HG03280 (cell line): ENCODE measurements at regions not wholly inside any gene's neighbourhood (a gene's known extent, or its start where the extent isn't known, plus 50 kb on each side); places are given as distances from the start of the nearest gene placed in this dataset.

Source experiments
- ATAC-seq: cut with Tn5 transposase; IDR thresholded peaks from one replicate; pipeline ENCODE4 v1.9.1; 2021; ENCODE audit warnings: mild to moderate bottlenecking, moderate library complexity; ENCODE audit not compliant: unreplicated experiment

DNA sequence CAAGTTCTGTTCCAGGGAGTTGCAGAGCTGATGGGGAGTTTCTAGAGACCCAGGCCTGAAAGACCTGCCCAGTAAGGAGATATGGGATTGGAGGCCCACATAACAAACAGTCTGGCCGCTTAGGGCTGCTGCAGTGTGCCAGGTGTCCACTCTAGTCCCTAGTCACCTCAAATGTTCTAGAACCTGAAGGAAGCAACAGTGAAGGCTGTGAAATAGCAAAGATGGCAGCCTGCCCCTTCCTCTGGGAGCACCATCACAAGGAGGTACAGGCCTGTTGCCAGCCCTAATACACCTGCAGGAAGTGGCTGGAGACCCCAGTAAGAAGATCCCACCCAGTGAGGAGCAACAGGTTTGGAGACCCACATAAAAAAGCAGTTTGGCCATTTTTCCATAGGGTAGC lies 783.8 kb upstream of the EDIL3 start:
- no peak for ATAC-seq

DNA sequence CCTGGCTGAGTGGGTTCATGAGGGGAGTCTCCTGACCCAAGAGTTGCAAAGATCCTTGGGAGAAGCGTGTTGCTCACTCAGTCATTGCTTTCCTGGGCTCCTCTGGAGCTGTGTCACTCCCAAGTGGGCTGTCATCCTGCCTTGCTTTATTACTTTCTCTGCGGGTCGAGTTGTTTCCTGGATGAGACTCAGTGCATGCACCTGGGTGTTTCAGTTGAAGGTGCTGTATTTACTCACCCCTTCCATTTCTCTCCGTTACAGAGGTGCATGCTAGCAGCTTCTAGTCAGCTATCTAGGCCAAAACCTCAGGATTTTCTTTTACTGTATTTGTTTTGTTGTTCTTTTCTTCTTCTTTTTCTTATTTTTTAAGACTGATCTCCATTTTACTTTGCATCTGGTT lies 785.5 kb upstream of the EDIL3 start:
- ATAC-seq, result no peak

DNA sequence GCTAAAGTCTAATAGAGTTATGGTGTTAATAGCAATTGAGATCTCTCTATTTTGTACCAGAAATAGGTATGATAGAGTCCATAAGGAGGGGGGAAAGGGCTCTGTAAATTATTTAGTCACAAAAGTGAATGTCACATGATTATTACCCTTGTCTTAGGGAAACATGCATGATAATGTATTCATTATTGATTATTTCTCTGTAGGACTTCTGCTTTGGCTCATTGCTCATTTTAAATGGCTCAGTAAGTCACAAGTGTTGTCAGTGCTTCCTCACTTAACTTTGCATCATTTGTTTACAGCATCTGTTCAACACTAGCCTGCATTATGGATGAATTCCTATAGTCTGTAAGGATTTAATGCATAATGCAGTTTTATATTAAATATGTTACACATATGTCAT lies 788.8 kb upstream of the EDIL3 start:
- no peak for ATAC-seq

DNA sequence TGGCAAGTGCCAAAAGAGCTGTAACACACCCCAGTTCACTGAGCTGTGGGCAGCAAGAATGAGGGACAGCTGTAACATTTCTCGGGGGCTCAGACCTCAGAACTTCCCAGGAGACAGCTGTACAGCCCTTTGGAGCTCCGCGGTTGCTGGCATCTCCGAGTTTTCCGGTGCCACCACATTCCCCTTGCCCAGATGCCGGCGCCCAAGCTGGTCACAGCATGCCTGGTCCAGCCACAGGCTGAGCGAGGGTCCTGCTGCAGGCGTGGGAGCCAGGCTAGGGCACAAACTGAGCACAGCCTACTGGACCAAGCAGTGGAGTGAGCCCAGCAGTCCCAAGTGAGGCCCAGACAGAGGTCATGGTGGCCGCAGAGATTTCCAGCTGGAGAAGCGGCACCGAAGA lies 797.7 kb upstream of the EDIL3 start:
- no peak for ATAC-seq

DNA sequence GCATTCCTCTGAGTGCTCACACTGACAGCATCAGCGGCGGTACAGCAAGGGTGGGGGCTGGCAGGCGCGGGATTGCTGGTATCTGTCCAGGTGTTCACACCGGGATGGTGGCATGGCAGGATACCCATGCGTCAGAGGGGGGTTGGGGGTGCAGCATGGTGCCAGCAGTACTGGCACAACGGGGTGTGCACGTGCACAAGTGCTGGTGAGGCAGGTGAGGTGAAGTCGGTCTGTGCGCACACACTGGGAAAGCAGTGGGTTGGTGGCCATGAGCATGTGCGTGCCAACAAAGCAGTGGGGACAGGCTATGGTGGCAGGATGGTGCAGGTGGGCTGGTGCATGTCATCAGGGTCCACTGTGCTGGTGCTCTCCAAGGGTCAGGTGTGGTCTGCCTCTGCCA lies 819.6 kb upstream of the EDIL3 start:
- ATAC-seq, result no peak

DNA sequence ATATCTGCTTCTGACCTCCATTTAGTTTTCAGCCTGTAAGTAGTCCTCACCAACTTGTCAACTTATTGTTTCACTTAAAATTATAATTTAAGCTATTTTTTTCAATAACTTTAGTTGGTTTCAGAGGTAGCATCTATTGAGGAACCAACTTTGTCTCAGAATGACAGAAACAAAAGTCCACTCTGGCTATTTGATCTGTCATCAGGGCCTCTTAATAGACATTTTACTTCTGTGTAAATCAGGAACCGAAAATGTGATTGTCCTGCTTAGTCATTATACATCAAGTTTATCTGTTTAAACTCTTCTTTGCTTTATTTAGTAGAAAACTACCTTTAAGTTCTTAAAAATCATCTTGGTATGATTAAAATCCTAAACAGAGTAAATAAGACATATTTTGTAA lies 820.8 kb upstream of the EDIL3 start:
- ATAC-seq, result no peak

DNA sequence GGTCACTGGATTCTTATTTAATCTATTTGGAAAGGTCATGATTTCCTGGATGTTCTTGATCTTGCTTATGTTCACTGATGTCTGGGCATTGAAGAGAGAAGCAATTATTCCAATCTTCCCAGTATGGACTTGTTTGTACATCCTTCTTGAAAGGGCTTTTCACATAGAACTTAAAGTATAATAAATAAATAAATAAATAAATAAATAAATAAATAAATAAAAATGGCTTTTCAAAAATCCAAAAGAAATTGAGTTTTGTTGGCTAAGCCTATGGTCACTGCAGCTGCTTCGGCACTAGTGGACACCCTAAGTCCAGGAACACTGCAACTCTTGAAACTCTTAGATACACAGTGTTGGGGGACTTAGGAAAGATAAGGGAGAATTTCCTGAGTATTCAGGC lies 840.7 kb upstream of the EDIL3 start:
- ATAC-seq, result no peak

DNA sequence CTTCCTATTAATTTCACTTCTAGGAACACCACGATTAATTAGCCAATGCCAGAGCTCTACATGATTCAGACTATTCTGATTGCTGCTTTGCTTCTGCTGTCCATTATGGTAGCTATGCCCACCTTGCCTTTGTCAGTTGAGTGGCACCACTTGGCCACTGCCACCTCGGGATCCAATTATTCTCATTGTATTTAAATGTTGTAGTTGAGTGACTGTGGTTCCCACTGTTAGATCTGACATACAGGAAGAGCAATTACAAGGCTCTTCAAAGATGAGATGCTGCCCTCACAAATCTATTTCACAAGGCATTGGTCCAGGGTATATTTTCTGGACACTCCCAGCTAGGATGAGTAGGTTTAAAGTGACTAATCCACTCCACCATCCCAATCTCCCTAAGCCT lies 864.5 kb upstream of the EDIL3 start:
- ATAC-seq, result no peak

DNA sequence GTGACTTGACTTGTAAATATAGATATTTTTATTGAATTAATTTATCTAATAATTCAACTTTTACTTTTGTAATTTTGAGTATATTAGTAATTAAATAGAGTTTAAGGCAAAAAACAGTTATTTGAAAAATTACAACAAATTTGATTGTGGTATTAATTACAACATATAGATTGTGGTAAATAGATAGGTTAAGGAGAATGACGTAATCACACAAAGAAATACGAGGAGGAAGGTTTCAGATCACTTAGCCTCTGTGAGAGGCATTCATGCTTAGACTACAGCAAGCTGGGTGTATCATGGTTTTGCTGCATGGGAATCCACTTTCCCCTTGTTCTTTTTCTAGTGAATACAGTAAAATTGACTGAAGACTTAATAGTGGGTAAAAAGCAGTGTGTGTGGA lies 878.4 kb upstream of the EDIL3 start:
- no peak for ATAC-seq

DNA sequence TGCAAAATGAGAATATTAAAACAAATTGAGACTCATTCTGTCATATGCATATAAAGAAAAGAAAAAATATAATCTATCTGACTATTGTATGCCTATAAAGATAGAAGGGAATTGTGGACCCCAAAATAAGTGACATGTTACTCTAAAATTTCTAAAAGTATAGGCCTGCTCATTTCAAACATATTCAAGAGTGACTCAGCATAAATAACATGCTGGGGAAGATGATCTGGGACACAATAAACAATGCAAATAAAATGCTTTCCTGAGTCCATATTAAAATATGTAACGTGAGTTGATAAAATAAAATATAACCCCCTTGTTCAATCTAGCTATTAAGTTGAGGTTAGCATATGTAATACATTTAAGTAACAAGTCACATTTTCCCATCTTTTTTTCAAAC lies 882.0 kb upstream of the EDIL3 start:
- no peak for ATAC-seq

DNA sequence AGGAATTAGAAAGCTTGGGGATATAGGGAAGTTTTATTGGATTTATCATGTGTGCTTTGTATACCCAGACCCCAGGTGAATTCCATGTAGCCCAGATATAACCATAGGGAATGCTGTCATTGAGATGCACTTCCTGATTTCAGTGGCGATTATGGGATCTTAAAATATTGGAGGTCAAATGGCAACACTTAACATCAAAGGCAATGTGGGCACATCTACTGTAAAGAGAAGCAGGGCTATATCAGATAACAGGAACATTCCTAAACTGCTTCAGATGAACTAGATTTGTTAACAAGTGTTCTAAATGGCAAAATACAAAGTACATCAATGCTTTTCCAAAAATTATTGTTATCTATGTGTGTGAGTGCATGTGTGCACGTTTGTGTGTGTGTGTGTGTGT lies 883.5 kb upstream of the EDIL3 start:
- no peak for ATAC-seq

DNA sequence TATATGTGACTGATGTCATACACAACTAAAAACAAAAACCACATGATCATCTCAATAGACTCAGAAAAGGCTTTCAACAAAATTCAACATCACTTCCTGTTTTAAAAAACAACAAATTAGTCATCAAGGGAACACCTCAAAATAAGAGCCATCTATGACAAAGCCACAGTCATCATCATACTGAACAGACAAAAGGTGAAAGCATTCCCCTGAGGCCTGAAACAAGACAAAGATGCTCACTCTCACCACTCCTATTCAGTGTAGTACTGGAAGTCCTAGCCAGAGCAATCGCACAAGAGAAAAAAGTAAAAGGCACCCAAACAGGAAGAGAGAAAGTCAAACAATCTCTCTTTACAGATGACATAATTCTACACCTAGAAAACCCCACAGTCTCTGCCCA lies 893.5 kb upstream of the EDIL3 start:
- peak; percentile 58 for ATAC-seq

DNA sequence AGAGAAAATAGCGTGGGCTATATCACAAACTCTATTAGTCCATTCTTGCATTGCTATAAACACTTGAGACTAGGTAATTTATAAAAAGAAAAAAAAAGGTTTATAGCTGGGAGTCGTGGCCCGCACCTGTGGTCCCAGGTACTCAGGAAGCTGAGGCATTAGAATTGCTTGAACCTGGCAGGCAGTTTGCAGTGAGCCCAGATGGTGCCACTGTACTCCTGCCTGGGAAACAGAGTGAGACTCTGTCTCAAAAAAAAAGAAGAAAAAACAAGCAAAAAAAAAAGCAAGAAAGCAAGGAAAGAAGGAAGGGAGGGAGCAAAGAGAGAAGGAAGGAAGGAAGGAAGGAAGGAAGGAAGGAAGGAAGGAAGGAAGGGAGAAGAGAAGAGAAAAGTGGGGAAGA lies 904.2 kb upstream of the EDIL3 start:
- no peak for ATAC-seq

DNA sequence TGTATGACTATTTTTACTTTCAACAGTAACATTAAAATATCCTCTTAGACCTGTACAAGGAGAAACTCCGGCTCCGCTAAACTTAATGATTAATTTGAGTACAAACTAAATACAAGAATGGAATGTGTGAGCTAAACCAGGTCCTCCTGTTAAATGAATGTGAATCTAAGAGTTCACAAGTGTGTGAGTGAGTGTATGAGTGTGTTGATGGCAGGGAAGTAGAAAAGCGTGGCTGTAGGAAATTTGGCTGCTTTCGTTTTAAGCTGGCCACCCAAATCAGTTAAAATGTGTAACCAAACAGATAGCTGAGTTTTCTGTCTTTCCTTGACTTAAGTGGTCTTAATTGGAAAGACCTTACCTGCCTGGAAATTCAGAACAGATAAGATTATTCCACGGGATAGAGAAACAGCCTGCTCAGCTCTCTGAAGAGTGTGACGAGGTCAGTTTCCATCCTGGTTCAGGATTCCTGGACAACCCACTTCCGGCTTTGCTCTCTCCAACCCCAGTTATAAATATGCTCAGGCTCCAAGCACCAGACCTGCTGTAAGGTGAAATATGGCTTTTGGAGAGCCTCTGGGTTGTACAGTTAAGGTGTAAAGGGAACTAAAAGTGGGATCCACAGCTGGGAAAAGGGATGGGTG lies 908.6 kb upstream of the EDIL3 start:
- no peak for ATAC-seq

DNA sequence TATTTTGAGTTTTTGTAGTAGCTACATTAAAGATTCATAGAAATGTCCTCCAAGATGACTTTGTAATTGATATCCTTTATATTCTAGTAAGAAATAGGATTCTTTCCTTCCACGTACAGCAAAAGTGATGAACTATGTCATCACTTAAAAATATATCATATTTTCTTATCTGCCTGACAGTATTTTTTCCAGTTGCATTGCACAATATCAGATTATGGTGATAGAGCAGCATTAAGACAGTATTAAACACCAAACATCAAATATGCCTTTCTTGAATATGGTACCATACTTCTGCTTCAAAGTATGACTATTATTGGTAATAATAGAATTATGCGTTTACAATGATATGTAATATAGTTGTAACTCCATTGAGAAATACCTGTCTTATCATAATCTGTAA lies 919.8 kb upstream of the EDIL3 start:
- no peak for ATAC-seq

DNA sequence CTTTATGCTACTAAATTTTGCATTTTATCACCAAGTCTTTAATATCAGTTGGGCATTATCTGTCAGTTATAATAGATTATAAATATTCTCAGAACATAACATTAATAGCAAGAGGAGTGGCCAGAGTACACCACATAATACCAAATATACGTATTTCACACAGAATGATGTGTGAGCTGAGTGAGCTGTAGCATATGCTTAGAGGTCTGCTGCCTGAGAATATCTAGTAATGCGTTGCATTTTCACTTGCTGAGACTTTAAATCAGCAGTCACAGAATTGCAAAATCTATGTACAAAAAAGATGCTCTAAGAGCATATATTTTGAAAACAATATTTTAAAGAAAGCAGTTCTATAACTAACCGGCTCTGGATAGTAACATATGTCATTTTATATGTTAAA lies 921.1 kb upstream of the EDIL3 start:
- ATAC-seq, result no peak

DNA sequence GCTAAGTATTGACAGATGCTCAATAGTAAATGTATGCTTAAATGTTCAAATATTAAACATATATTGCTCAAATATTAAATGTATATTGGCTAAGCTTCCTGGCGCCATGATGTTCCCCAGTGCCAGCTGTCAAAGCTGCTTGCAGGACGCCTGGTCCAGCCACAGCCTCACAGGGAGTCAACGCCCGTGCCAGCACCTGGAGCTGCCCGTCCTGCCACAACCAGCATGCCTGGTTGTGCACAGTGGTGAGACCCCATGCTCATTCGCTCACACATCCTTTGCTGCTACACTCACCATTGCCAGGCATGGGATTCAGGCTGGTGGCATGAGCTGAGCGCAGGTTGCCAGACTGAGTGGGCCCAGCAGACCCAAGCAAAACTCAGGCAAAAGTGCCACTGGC lies 926.9 kb upstream of the EDIL3 start:
- ATAC-seq, result no peak

DNA sequence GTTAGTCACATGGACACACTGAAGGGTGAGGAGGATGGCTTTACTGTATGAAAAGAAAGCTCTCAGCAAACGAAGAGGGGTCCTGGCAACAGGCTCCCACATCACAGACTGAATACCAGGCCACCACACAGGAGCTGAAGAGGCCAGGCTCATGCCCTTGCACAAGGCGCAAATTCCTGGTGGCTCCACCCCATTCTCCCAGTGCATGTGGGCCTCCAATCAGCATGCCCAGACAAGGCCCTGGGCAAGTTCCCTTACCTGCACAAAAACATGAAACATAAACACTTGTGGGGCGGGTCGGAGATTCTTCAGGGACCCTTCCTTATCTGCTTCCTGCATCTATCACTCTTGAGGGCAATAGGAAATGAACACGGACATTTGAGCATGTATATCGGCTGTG lies 935.8 kb upstream of the EDIL3 start:
- ATAC-seq, result no peak

DNA sequence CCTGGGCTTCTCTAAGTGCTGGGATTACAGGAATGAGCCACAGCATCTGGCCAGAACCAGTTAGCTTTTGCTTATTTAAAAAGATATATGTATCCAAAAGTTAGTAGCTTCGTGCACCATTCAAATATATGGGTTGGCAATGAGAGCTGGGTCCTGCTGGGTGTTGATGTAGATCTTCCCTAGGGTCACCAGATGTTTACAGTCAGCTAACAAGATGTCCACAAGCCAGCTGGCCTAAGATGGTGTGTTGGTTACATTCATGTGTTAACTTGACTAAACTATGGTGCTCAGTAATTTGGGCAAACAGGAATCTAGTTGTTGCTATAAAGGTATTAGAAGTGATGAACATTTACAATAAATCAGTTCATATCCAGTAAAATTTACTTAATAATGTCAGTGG lies 948.6 kb upstream of the EDIL3 start:
- no peak for ATAC-seq

DNA sequence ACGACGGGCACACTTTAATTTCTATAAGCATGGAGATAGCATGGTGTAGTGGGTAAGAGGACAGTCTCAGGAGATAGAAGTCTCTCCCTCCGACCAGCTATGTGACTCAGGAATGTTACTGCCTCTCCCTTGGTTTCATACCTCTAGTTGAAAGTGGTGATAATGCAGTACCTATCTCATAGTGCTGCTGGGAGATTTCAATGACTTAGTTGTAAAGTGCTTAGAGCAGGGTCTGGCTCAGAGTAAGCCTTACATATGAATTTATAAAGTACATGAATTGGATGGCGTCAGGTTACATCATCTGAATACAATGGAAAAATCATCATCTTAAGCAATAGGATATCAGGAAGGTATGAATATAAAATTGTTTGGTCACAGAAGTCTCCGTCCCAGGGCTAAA lies 952.8 kb upstream of the EDIL3 start:
- ATAC-seq, result no peak

DNA sequence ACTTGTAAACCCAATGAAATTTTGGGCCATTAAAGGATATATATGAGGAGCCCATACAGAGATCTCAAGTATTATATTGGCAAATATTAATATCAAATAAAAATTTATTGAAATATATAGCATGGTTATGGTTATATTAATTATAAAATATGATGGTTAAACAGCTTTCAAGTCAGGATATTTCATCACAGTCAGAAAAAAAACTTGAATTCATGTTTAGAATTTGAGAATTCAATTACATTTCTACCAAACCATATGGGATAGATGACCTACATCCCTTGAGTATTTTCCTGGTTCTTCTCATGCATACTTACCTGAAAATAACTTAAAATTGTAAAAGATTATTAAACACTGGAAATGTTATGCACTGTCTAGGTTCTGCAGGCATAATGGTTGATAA lies 956.1 kb upstream of the EDIL3 start:
- no peak for ATAC-seq

DNA sequence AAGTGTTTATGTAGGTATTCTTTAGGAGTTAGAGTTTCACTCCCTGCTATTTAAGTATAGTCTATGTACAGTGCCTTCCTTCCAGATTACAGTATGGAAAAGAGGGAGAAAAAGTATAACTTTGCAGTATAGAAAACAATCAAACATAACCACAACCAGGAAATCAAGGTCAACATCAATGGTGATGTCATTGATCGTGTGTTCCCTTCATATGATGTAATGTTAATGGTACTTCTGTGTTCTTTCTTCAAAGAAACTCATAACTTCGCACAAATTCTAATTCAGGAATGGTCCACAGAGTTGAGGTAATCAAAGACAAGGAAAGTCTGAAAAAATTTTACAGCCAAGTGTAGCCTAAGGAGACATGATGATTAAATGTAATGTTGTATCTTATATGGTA lies 961.1 kb upstream of the EDIL3 start:
- no peak for ATAC-seq

DNA sequence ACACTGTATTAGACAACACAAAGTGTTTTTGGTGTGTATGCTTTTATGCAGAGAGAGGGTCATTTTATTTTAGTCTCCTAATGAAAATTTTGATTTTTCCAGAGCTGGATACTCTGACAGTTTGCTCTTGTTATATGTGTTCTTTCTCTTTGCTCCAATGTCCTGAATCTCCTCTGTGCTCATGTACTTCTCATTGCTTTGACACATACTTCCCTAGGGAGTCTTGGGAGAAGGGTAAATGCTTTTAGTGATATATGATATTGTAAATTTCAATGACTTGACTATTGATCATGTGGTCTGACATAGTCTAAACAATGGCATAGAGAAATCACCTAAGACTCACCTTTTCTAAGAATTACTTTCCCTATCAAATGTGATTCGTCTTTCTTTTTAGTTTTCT lies 972.6 kb upstream of the EDIL3 start:
- ATAC-seq, result no peak

DNA sequence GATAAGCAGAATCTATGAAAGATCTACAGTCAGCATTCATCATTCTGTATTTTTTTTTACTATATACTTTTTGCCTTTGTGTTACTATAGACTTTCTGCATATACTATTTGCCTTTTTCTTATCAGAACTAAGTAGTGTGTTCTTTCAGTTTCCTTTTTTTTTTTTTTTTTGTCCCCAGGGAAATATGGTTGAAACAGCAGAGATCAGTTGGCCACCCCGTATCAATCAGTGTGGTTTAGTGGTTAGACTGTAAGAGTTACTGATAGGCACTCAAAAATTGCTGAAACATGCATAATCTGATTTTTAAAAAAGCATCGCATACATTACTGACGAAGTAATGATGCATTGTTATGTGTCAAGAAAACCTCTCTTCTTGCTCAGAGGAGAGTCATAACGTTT lies 990.8 kb upstream of the EDIL3 start:
- no peak for ATAC-seq
